ENCODE measurements at regions not wholly inside any gene's neighbourhood (a gene's known extent, or its start where the extent isn't known, plus 50 kb on each side); places are given as distances from the start of the nearest gene placed in this dataset.

- H2BK12ac ChIP-seq (ENCODE audit: insufficient read length, low read depth, low read length) = no peak overlapping the region
- H4K5ac ChIP-seq (ENCODE audit: insufficient read length, low read depth, low read length) = no peak overlapping the region
- Mint-ChIP-seq H3K4me3 (no peak overlapping the region), H3K27me3 (ENCODE audit: low read depth) (no peaks in the 10 kb centered on the region), H3K4me1 (peaks cover 14 to 25% of the 10 kb centered on the region in 2 experiments), H3K27ac (no peak overlapping the region; a peak in 1 of 7 replicates), H3K9me3 (peaks cover 0 to 2% of the 10 kb centered on the region in 2 experiments; a peak in 3 of 5 replicates), H3K36me3 (ENCODE audit: insufficient read depth in 1 of 3, low read depth in 3 of 3) (no peaks in the 10 kb centered on the region)
- H2BK15ac ChIP-seq (ENCODE audit: low read depth, low read length) = no peak overlapping the region
- H3K4me1 ChIP-seq (ENCODE audit: insufficient read depth, low read length) = no peaks in the 10 kb centered on the region; the same call in 1 of the 2 replicates
- no peak overlapping the region for H3K27ac ChIP-seq (ENCODE audit: insufficient read length, low read depth, low read length)
- no peaks in the 10 kb centered on the region for H4K20me1 ChIP-seq (ENCODE audit: control insufficient read depth, insufficient read depth, insufficient read length)
- H3K79me1 ChIP-seq (ENCODE audit: insufficient read depth, low read depth, low read length, poor library complexity, severe bottlenecking) = no peaks in the 10 kb centered on the region
- no peak overlapping the region for H2BK5ac ChIP-seq (ENCODE audit: insufficient read length, low read length)
- no peak overlapping the region for H2AK5ac ChIP-seq (ENCODE audit: insufficient read length, low read length)
- H3K4ac ChIP-seq (ENCODE audit: low read depth, low read length) = no peak overlapping the region
- peak; percentile 62 for TF ChIP-seq CTCF (conservative IDR thresholded peaks at IDR 0.05)
- no peaks in the 10 kb centered on the region for H3K9me3 ChIP-seq (ENCODE audit: control insufficient read depth, low read depth, low read length)
- no peak overlapping the region for H2BK120ac ChIP-seq (ENCODE audit: low read depth, low read length, poor library complexity, severe bottlenecking)
- no peak overlapping the region for H3K4me2 ChIP-seq (ENCODE audit: insufficient read depth, insufficient read length, low read length)
- DNase-seq = no peak
- no CpG with 5 or more reads among the region's 4 CpGs for WGBS (ENCODE audit: extremely low coverage, insufficient read length, low lambda C conversion rate)
- no peaks in the 10 kb centered on the region for H3K23me2 ChIP-seq (ENCODE audit: insufficient read length, low read depth, low read length, poor library complexity, severe bottlenecking)
- no peak overlapping the region for H3T11ph ChIP-seq (ENCODE audit: low read length)
- H4K8ac ChIP-seq (replicated peaks; ENCODE audit: insufficient read length, low read depth, low read length) = no peak overlapping the region
- no peak overlapping the region for H2AFZ ChIP-seq (ENCODE audit: low read length)
- H3K14ac ChIP-seq (ENCODE audit: insufficient read depth, low read length) = no peak overlapping the region
- H3K23ac ChIP-seq (ENCODE audit: insufficient read length, low read depth, low read length) = no peak overlapping the region
- H3K56ac ChIP-seq (ENCODE audit: insufficient read length, low read depth, low read length) = no peak overlapping the region
- no peaks in the 10 kb centered on the region for H3K27me3 ChIP-seq (ENCODE audit: insufficient read depth, low read length)
- H3K18ac ChIP-seq (ENCODE audit: insufficient read length, low read depth, low read length) = no peak overlapping the region
- H4K91ac ChIP-seq (ENCODE audit: insufficient read length, low read depth, low read length) = no peak overlapping the region
- H2BK20ac ChIP-seq (ENCODE audit: low read depth, low read length, poor library complexity, severe bottlenecking) = no peak overlapping the region
- H3K79me2 ChIP-seq (ENCODE audit: insufficient read depth, low read length) = no peaks in the 10 kb centered on the region
- H3K9ac ChIP-seq (ENCODE audit: extremely low read depth, insufficient read length, low read length) = no peak overlapping the region
These were observed 473.4 kb upstream of the LMO3 start for GRCh38 chr12:17079251-17079909.
